Bronchial epithelial cell (primary cell): ENCODE measurements at regions not wholly inside any gene's neighbourhood (a gene's known extent, or its start where the extent isn't known, plus 50 kb on each side); places are given as distances from the start of the nearest gene placed in this dataset.

Experiments
- DNase-seq: peaks from one replicate; pipeline ENCODE4 v3.0.0-alpha.2; 2010; ENCODE audit warnings: low read depth
- FAIRE-seq: peaks from 2 replicates; lab custom pipeline; 2011; peaks lifted over from hg19 to GRCh38; lab: Jason Lieb, UNC
- H3K27me3 ChIP-seq: 2 replicates; pipeline ENCODE4 v1.5.1; 2011; ENCODE audit warnings: low read length; ENCODE audit not compliant: control insufficient read depth, insufficient read depth
- H3K36me3 ChIP-seq: 2 replicates; pipeline ENCODE4 v1.5.1; 2011; ENCODE audit warnings: low read length; ENCODE audit not compliant: control insufficient read depth, insufficient read depth
- H3K4me3 ChIP-seq: 2 replicates; pipeline ENCODE4 v1.5.1; 2011; ENCODE audit warnings: mild to moderate bottlenecking, low read depth, low read length, control low read depth
- CTCF ChIP-seq: IDR thresholded peaks from 2 replicates; pipeline ENCODE4 v1.5.1; 2011; ENCODE audit warnings: mild to moderate bottlenecking, moderate library complexity, low read length, control low read depth, inconsistent platforms; ENCODE audit not compliant: insufficient read depth, severe bottlenecking

DNA sequence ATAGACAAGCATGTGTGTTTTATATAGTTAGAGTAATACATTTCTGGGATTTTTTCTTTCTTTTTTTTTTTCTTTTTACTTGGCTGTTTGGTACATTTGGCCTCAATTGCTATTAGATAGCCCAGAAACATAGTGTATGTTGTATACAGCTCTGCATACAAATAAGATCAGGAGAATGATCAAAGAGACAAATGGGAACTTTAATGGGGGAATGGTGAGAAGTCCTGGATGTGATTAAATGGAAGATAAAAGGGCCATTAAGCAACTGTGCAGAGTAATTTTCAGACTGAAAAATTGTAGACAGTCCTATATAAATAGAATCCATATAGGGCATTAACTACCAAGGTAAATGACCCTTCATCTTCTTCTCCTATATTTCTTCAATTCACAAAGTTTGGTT is 575.6 kb downstream of the EBF1 start:
- Histone ChIP-seq H3K4me3 (no peak overlapping the region), H3K36me3 (no peaks in the 10 kb centered on the region), H3K27me3 (no peaks in the 10 kb centered on the region)
- no peak for DNase-seq
- FAIRE-seq = no peak
- no peak for TF ChIP-seq CTCF

- FAIRE-seq (no peak), DNase-seq (no peak)
- no peaks in the 10 kb centered on the region for H3K36me3 ChIP-seq
- no peaks in the 10 kb centered on the region for H3K27me3 ChIP-seq
- no peak overlapping the region for H3K4me3 ChIP-seq
- TF ChIP-seq CTCF = no peak
Measured at GRCh38 chr5:158522776-158523175, 576.9 kb downstream of the EBF1 start.

GRCh38 chr5:158521995-158522394 is 577.7 kb downstream of the EBF1 start:
- no peak for TF ChIP-seq CTCF
- no peak for FAIRE-seq
- Histone ChIP-seq H3K36me3 (no peaks in the 10 kb centered on the region), H3K27me3 (no peaks in the 10 kb centered on the region), H3K4me3 (no peak overlapping the region)
- peak; percentile 62 for DNase-seq

DNA sequence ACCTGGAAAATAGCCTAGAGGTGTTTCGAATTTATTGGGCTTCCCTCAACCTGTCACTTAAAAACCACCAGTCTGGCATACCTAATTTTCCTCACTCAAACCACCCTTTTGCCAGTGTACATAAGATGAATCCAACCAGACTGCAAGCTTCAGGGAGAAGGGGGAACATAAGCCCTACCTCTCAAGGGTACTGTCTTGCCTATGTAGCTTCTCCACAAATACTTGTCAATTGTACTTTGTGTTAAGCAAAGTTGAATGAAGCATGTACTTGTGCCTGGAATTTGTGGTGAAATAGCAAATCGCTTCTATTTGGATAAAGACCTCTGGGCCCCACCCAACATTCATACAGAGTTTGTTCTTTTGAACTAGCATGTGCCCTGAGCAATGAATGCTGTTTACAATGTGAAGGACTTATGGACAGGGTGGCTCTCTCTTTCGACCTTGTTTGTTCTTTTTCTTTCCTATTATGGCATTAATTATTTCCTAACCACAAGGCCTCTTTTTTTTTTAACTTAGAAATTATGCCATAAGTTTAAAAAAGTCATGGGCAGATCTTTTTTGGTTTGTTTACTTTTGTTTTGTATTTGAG is 580.2 kb downstream of the EBF1 start:
- H3K36me3 ChIP-seq = no peaks in the 10 kb centered on the region
- TF ChIP-seq CTCF = no peak
- FAIRE-seq (peak; percentile 66), DNase-seq (no peak)
- H3K27me3 ChIP-seq = no peaks in the 10 kb centered on the region
- no peak overlapping the region for H3K4me3 ChIP-seq

DNA sequence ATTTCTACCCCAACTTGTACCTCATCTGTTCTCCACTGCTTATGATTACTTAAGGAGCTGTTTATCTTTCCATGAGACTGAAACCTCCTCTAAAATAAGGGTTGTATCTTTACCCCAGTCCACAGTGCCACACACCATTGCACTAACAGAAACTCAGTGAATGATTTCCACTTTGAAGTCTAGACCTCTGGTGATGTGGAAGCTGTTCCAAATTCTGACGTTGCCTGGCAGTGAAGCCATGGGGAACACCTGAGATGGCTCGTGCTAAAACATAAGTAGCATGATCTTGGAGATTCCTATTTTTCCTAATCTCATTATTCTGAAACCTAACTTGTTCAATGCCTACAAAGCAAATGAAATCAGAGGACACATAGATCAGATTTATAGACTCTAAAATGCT is 583.2 kb downstream of the EBF1 start:
- no peak for DNase-seq
- FAIRE-seq = no peak

More for the DNA sequence above, 583.2 kb downstream of the EBF1 start:
- TF ChIP-seq CTCF = no peak
- Histone ChIP-seq H3K4me3 (no peak overlapping the region), H3K27me3 (no peaks in the 10 kb centered on the region), H3K36me3 (no peaks in the 10 kb centered on the region)
